Adrenal gland (tissue), 5 donors: ENCODE measurements at regions not wholly inside any gene's neighbourhood (a gene's known extent, or its start where the extent isn't known, plus 50 kb on each side); places are given as distances from the start of the nearest gene placed in this dataset.

Experiments
- CTCF ChIP-seq, 6 experiments: fragments of 450-650 bp in 4 of 6; fragments of 200-600 bp in 2 of 6; sonication (generic) in 1 of 6; IDR thresholded peaks; 1 replicate in 5 of 6; 2 replicates in 1 of 6; pipeline versions ENCODE4 v1.5.1 to v1.8.0; 2016 to 2021; ENCODE audit warnings: antibody characterized with exemption in 6 of 6, mild to moderate bottlenecking in 2 of 6, moderate library complexity in 1 of 6
- POLR2A ChIP-seq, 2 donors: fragments of 450-650 bp; IDR thresholded peaks; one replicate each; pipeline ENCODE4 v1.6.1; 2017; ENCODE audit warnings: antibody characterized with exemption in 2 of 2, mild to moderate bottlenecking in 2 of 2, moderate library complexity in 1 of 2
- donor health status: DM: no; HTN: no; CAD: no.

GRCh38 chr2:136404176-136404575 is 286.2 kb upstream of the CXCR4 start:
- no peak for TF ChIP-seq POLR2A (IDR thresholded peaks at IDR 0.05)
- no peak for TF ChIP-seq CTCF (IDR thresholded peaks at IDR 0.05)
